HG03025 (cell line): ENCODE measurements at regions not wholly inside any gene's neighbourhood (a gene's known extent, or its start where the extent isn't known, plus 50 kb on each side); places are given as distances from the start of the nearest gene placed in this dataset.
"Not testable (repeated sequence)": the region's sequence is repeated elsewhere in the genome, so short reads cannot be mapped to it uniquely, and the experiment has no call there.

Experiments used
- ATAC-seq: cut with Tn5 transposase; IDR thresholded peaks from one replicate; pipeline ENCODE4 v1.9.1; 2021; ENCODE audit warnings: mild to moderate bottlenecking, moderate library complexity; ENCODE audit not compliant: unreplicated experiment, low FRiP score

GRCh38 chr14:38040411-38040810, 167.3 kb upstream of the SSTR1 start:
- ATAC-seq: no peak

- ATAC-seq: no peak
These were observed 165.4 kb upstream of the SSTR1 start for GRCh38 chr14:38042322-38042721.

GRCh38 chr14:38044710-38045109, 163.0 kb upstream of the SSTR1 start:
- ATAC-seq: no peak

- no peak for ATAC-seq
These were observed 162.2 kb upstream of the SSTR1 start for GRCh38 chr14:38045461-38045860.

- ATAC-seq: no peak
These were observed 161.5 kb upstream of the SSTR1 start for GRCh38 chr14:38046160-38046559.

GRCh38 chr14:38047195-38047902, 160.4 kb upstream of the SSTR1 start:
- ATAC-seq: no peak

- ATAC-seq: no peak
These were observed 154.0 kb upstream of the SSTR1 start for GRCh38 chr14:38053666-38054065.

GRCh38 chr14:38056270-38056669, 151.4 kb upstream of the SSTR1 start:
- no peak for ATAC-seq

- ATAC-seq: not testable (repeated sequence)
These were observed 145.5 kb upstream of the SSTR1 start for GRCh38 chr14:38062223-38062622.

GRCh38 chr14:38063711-38064320, 143.9 kb upstream of the SSTR1 start:
- ATAC-seq: no peak

GRCh38 chr14:38065106-38065762, 142.5 kb upstream of the SSTR1 start:
- ATAC-seq: no peak

GRCh38 chr14:38070061-38070588, 137.6 kb upstream of the SSTR1 start:
- ATAC-seq: no peak

- no peak for ATAC-seq
These were observed 134.1 kb upstream of the SSTR1 start for GRCh38 chr14:38073641-38074040.

GRCh38 chr14:38074081-38074480, 133.6 kb upstream of the SSTR1 start:
- ATAC-seq: no peak

- no peak for ATAC-seq
These were observed 132.9 kb upstream of the SSTR1 start for GRCh38 chr14:38074754-38075153.

GRCh38 chr14:38078393-38078792, 129.3 kb upstream of the SSTR1 start:
- no peak for ATAC-seq

GRCh38 chr14:38079268-38079667, 128.4 kb upstream of the SSTR1 start:
- no peak for ATAC-seq

GRCh38 chr14:38079886-38080285, 127.8 kb upstream of the SSTR1 start:
- ATAC-seq: no peak

- no peak for ATAC-seq
These were observed 127.0 kb upstream of the SSTR1 start for GRCh38 chr14:38080696-38081095.

GRCh38 chr14:38083039-38083438, 124.7 kb upstream of the SSTR1 start:
- ATAC-seq: no peak

GRCh38 chr14:38089123-38089522, 118.6 kb upstream of the SSTR1 start:
- no peak for ATAC-seq

- ATAC-seq: no peak
These were observed 117.2 kb upstream of the SSTR1 start for GRCh38 chr14:38090506-38090905.
